SK-N-SH (cell line): ENCODE measurements at regions not wholly inside any gene's neighbourhood (a gene's known extent, or its start where the extent isn't known, plus 50 kb on each side); places are given as distances from the start of the nearest gene placed in this dataset.

Experiments used
- EP300 ChIP-seq, 2 experiments: IDR thresholded peaks; 2 replicates each; pipeline versions ENCODE4 v1.4.0 to v1.6.1; 2012; ENCODE audit warnings: borderline replicate concordance in 1 of 2, low read depth in 1 of 2, low read length in 1 of 2
- MXI1 ChIP-seq: IDR thresholded peaks from 2 replicates; pipeline ENCODE4 v1.6.1; 2012; ENCODE audit warnings: mild to moderate bottlenecking, low read depth, low read length, improper control_type of control experiment
- TEAD4 ChIP-seq: IDR thresholded peaks from 2 replicates; pipeline ENCODE4 v1.4.0; 2012; ENCODE audit warnings: mild to moderate bottlenecking, borderline replicate concordance; ENCODE audit not compliant: insufficient read depth
- TF ChIP-seq, protein P1 (sequence below): fragments of 200-600 bp; sonication (generic); IDR thresholded peaks from 2 replicates; pipeline ENCODE4 v1.6.1; 2017; ENCODE audit warnings: antibody characterized with exemption, mild to moderate bottlenecking, moderate library complexity

- TF ChIP-seq MXI1: no peak
- TF ChIP-seq, protein P1, sequence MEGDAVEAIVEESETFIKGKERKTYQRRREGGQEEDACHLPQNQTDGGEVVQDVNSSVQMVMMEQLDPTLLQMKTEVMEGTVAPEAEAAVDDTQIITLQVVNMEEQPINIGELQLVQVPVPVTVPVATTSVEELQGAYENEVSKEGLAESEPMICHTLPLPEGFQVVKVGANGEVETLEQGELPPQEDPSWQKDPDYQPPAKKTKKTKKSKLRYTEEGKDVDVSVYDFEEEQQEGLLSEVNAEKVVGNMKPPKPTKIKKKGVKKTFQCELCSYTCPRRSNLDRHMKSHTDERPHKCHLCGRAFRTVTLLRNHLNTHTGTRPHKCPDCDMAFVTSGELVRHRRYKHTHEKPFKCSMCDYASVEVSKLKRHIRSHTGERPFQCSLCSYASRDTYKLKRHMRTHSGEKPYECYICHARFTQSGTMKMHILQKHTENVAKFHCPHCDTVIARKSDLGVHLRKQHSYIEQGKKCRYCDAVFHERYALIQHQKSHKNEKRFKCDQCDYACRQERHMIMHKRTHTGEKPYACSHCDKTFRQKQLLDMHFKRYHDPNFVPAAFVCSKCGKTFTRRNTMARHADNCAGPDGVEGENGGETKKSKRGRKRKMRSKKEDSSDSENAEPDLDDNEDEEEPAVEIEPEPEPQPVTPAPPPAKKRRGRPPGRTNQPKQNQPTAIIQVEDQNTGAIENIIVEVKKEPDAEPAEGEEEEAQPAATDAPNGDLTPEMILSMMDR: no peak
- TF ChIP-seq EP300 (IDR thresholded peaks at IDR 0.05; ENCODE audit: borderline replicate concordance in 1 of 2, low read depth in 1 of 2, low read length in 1 of 2): no peak
- TF ChIP-seq TEAD4: no peak
These were observed 295.5 kb downstream of the PLOD2 start for GRCh38 chr3:145865399-145866018.
